ENCODE measurements at regions not wholly inside any gene's neighbourhood (a gene's known extent, or its start where the extent isn't known, plus 50 kb on each side); places are given as distances from the start of the nearest gene placed in this dataset.

DNA sequence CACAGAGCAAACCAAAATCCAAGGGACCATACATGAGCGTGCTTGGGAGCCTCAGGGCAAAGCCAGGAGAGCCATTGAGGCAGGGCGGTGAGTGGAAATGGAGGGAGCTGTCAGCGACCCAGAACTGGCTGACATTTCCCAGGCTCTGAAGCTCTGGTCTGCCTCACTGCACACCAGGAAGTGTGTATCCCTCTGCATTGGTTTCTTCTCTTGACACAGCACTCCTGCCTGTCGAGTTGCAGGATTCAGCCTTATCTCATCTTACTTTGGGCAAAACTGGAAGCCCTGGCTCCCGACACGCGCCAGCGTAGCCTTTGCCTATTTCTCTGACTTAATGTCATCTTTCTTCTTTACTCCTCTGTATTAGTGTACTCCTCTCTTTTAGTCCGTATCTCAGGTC is 144.7 kb upstream of the HS3ST3A1 start:
- Histone ChIP-seq H3K4me3 (ENCODE audit: low read length) (no peak overlapping the region), H3F3A (ENCODE audit: insufficient read depth, low read length, poor library complexity, severe bottlenecking) (no peaks in the 10 kb centered on the region), H3K36me3 (ENCODE audit: insufficient read depth, low read length) (no peaks in the 10 kb centered on the region), H3K9me3 (ENCODE audit: low read length) (no peaks in the 10 kb centered on the region), H3K9me2 (ENCODE audit: insufficient read depth, low read length) (no peaks in the 10 kb centered on the region), H2AFZ (ENCODE audit: low read depth, low read length) (no peak overlapping the region), H3K79me2 (replicated peaks; ENCODE audit: insufficient read depth, low read length) (no peaks in the 10 kb centered on the region), H4K20me1 (ENCODE audit: insufficient read depth) (no peaks in the 10 kb centered on the region), H3K27me3 (ENCODE audit: insufficient read depth, low read depth, low read length) (no peaks in the 10 kb centered on the region), H3K4me2 (ENCODE audit: low read length) (no peak overlapping the region), H3K27ac (ENCODE audit: low read length) (no peak overlapping the region), H3K9ac (ENCODE audit: low read length) (no peak overlapping the region)
- no peak for TF ChIP-seq SMC3 (conservative IDR thresholded peaks at IDR 0.05; ENCODE audit: poor library complexity)
- TF ChIP-seq RAD21 (conservative IDR thresholded peaks at IDR 0.05) = no peak
- no peak for TF ChIP-seq POLR2AphosphoS5 (IDR thresholded peaks at IDR 0.05)
- TF ChIP-seq MXI1 (conservative IDR thresholded peaks at IDR 0.05; ENCODE audit: poor library complexity, severe bottlenecking) = no peak
- TF ChIP-seq CTCF (IDR thresholded peaks at IDR 0.05; ENCODE audit: poor library complexity, severe bottlenecking) = no peak
- no peak for TF ChIP-seq EZH2 (IDR thresholded peaks at IDR 0.05; ENCODE audit: borderline replicate concordance, insufficient read depth, low read length, poor library complexity, severe bottlenecking)
- no peak for TF ChIP-seq REST (IDR thresholded peaks at IDR 0.05; ENCODE audit: borderline replicate concordance)
- TF ChIP-seq TAF1 (IDR thresholded peaks at IDR 0.05; ENCODE audit: low read depth) = no peak
- TF ChIP-seq EP300 (conservative IDR thresholded peaks at IDR 0.05; ENCODE audit: poor library complexity, severe bottlenecking) = no peak

GRCh38 chr17:13749166-13749890 is 147.6 kb upstream of the HS3ST3A1 start:
- Histone ChIP-seq H2AFZ (ENCODE audit: low read depth, low read length) (no peak overlapping the region), H3K27ac (ENCODE audit: low read length) (no peak overlapping the region), H4K20me1 (ENCODE audit: insufficient read depth) (no peaks in the 10 kb centered on the region), H3F3A (ENCODE audit: insufficient read depth, low read length, poor library complexity, severe bottlenecking) (no peaks in the 10 kb centered on the region), H3K36me3 (ENCODE audit: insufficient read depth, low read length) (no peaks in the 10 kb centered on the region), H3K9me3 (ENCODE audit: low read length) (no peaks in the 10 kb centered on the region), H3K27me3 (ENCODE audit: insufficient read depth, low read depth, low read length) (no peaks in the 10 kb centered on the region), H3K9ac (ENCODE audit: low read length) (no peak overlapping the region), H3K4me2 (ENCODE audit: low read length) (no peak overlapping the region), H3K79me2 (replicated peaks; ENCODE audit: insufficient read depth, low read length) (no peaks in the 10 kb centered on the region), H3K4me3 (ENCODE audit: low read length) (no peak overlapping the region), H3K9me2 (ENCODE audit: insufficient read depth, low read length) (no peaks in the 10 kb centered on the region)
- no peak for TF ChIP-seq CTCF (IDR thresholded peaks at IDR 0.05; ENCODE audit: poor library complexity, severe bottlenecking)
- no peak for TF ChIP-seq POLR2AphosphoS5 (IDR thresholded peaks at IDR 0.05)
- TF ChIP-seq SMC3 (conservative IDR thresholded peaks at IDR 0.05; ENCODE audit: poor library complexity) = no peak
- no peak for TF ChIP-seq MXI1 (conservative IDR thresholded peaks at IDR 0.05; ENCODE audit: poor library complexity, severe bottlenecking)
- TF ChIP-seq RAD21 (conservative IDR thresholded peaks at IDR 0.05) = no peak
- no peak for TF ChIP-seq REST (IDR thresholded peaks at IDR 0.05; ENCODE audit: borderline replicate concordance)
- no peak for TF ChIP-seq EP300 (conservative IDR thresholded peaks at IDR 0.05; ENCODE audit: poor library complexity, severe bottlenecking)
- TF ChIP-seq TAF1 (IDR thresholded peaks at IDR 0.05; ENCODE audit: low read depth) = no peak
